ENCODE measurements at regions not wholly inside any gene's neighbourhood (a gene's known extent, or its start where the extent isn't known, plus 50 kb on each side); places are given as distances from the start of the nearest gene placed in this dataset.
A peak's percentile ranks its signal among the peaks of the same experiment; 100 is the strongest.

GRCh38 chr1:244919320-244920282, 55.3 kb upstream of the HNRNPU start:
- no peak for TF ChIP-seq CTCF (IDR thresholded peaks at IDR 0.05)
- no peaks in the 10 kb centered on the region for H3K36me3 Mint-ChIP-seq
- DNase-seq, result no peak
- peak overlapping the region; percentile 43 for H3K4me3 ChIP-seq (ENCODE audit: low read length)
- H3K27ac ChIP-seq (ENCODE audit: low read length), result no peak overlapping the region
- no peaks in the 10 kb centered on the region for H3K27me3 ChIP-seq (ENCODE audit: control insufficient read depth, insufficient read depth, low read length)
- H3K36me3 ChIP-seq (ENCODE audit: control insufficient read depth, insufficient read depth, low read length), result no peaks in the 10 kb centered on the region
- no peaks in the 10 kb centered on the region for H3K9me3 Mint-ChIP-seq
- intact Hi-C loops (cut with micrococcal nuclease), result loop anchor here (2.0 to 5.0 kb wide), 4 partner anchors 51 to 123 kb away; partner anchors contain the start of genes COX20 and HNRNPU
- ATAC-seq, result no peak
- peak overlapping the region; percentile 83 for H3K4me3 Mint-ChIP-seq
- peaks cover 6 to 15% of the 10 kb centered on the region in 2 donors for H3K4me1 Mint-ChIP-seq
- H3K27ac Mint-ChIP-seq, result peak overlapping the region in 1 of 2 donors; percentile 93
- H3K4me1 ChIP-seq (ENCODE audit: control insufficient read depth, insufficient read depth, low read length), result peaks cover 9% of the 10 kb centered on the region
- 88% methylated on average over 7 of the region's 9 CpGs for WGBS (ENCODE audit: insufficient coverage)
- no peaks in the 10 kb centered on the region for H3K27me3 Mint-ChIP-seq (ENCODE audit: low read depth in 2 of 2)
- H3K9me3 ChIP-seq (ENCODE audit: control insufficient read depth, insufficient read depth, low read length), result no peaks in the 10 kb centered on the region

- DNase-seq (peak; percentile 67 to 88), ATAC-seq (peak; percentile 95 to 98 (median 98))
- Mint-ChIP-seq H3K36me3 (no peaks in the 10 kb centered on the region), H3K27me3 (ENCODE audit: low read depth in 2 of 2) (no peaks in the 10 kb centered on the region), H3K4me1 (peaks cover 6 to 15% of the 10 kb centered on the region in 2 donors), H3K9me3 (no peaks in the 10 kb centered on the region), H3K27ac (peak overlapping the region; percentile 56 to 93), H3K4me3 (peak overlapping the region; percentile 96)
- Histone ChIP-seq H3K4me1 (ENCODE audit: control insufficient read depth, insufficient read depth, low read length) (peaks cover 9% of the 10 kb centered on the region), H3K4me3 (ENCODE audit: low read length) (peak overlapping the region; percentile 44), H3K9me3 (ENCODE audit: control insufficient read depth, insufficient read depth, low read length) (no peaks in the 10 kb centered on the region), H3K36me3 (ENCODE audit: control insufficient read depth, insufficient read depth, low read length) (no peaks in the 10 kb centered on the region), H3K27ac (ENCODE audit: low read length) (no peak overlapping the region), H3K27me3 (ENCODE audit: control insufficient read depth, insufficient read depth, low read length) (no peaks in the 10 kb centered on the region)
- no peak for TF ChIP-seq CTCF (IDR thresholded peaks at IDR 0.05)
- intact Hi-C loops (cut with micrococcal nuclease), result loop anchor here (2.0 to 5.0 kb wide), 4 partner anchors 52 to 124 kb away; partner anchors contain the start of genes COX20 and HNRNPU
- 3% methylated on average over 61 of the region's 62 CpGs for WGBS (ENCODE audit: insufficient coverage)
These were observed 54.3 kb upstream of the HNRNPU start for GRCh38 chr1:244918421-244919319.

- peak overlapping the region; percentile 41 for H3K4me3 Mint-ChIP-seq
- intact Hi-C loops (cut with micrococcal nuclease), result loop anchor here (5.0 kb wide), 1 partner anchor 125 kb away; no protein-coding TSS in a partner anchor
These were observed 52.8 kb upstream of the HNRNPU start for GRCh38 chr1:244917073-244917670.

More at GRCh38 chr1:244917073-244917670, 52.8 kb upstream of the HNRNPU start:
- H3K9me3 ChIP-seq (ENCODE audit: control insufficient read depth, insufficient read depth, low read length), result no peaks in the 10 kb centered on the region
- Mint-ChIP-seq H3K9me3 (no peaks in the 10 kb centered on the region), H3K27me3 (ENCODE audit: low read depth in 2 of 2) (no peaks in the 10 kb centered on the region), H3K27ac (no peak overlapping the region), H3K36me3 (no peaks in the 10 kb centered on the region), H3K4me1 (peaks cover 6 to 15% of the 10 kb centered on the region in 2 donors)
- H3K36me3 ChIP-seq (ENCODE audit: control insufficient read depth, insufficient read depth, low read length), result no peaks in the 10 kb centered on the region
- H3K27me3 ChIP-seq (ENCODE audit: control insufficient read depth, insufficient read depth, low read length), result no peaks in the 10 kb centered on the region
- H3K4me1 ChIP-seq (ENCODE audit: control insufficient read depth, insufficient read depth, low read length), result peaks cover 9% of the 10 kb centered on the region
- 93% methylated on average over 14 of the region's 14 CpGs for WGBS (ENCODE audit: insufficient coverage)
- H3K4me3 ChIP-seq (ENCODE audit: low read length), result no peak overlapping the region
- DNase-seq, result no peak
- TF ChIP-seq CTCF (IDR thresholded peaks at IDR 0.05), result no peak
- ATAC-seq, result no peak
- no peak overlapping the region for H3K27ac ChIP-seq (ENCODE audit: low read length)
